ENCODE measurements at regions not wholly inside any gene's neighbourhood (a gene's known extent, or its start where the extent isn't known, plus 50 kb on each side); places are given as distances from the start of the nearest gene placed in this dataset.

DNA sequence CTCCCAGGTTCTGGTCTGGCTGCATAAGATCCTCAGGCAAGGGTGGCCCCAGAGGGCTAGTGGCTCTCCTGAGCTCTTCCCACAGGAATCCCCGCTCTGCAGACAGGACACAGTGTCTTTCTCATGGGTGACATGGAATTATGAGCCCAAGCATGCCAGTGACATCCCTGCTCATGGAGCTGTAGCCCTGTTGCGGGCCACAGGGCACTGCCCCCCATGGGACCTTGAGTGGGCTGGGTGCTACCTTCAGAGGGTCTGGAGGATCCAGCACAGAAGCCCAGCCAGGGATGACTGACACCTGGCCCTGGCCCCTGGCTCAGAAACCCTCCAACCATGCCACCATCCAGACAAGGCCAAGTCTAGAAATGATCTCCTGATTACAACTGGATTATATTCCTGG is 657.5 kb upstream of the DEFB115 start:
- H3K79me2 ChIP-seq (ENCODE audit: insufficient read depth, low read length) = no peaks in the 10 kb centered on the region
- no peaks in the 10 kb centered on the region for H3K27me3 ChIP-seq (ENCODE audit: insufficient read depth, low read length)
- H3K27ac ChIP-seq (ENCODE audit: low read depth, low read length, poor library complexity, severe bottlenecking) = no peak overlapping the region
- no peaks in the 10 kb centered on the region for H3K9me2 ChIP-seq (ENCODE audit: low read depth, low read length)
- H4K20me1 ChIP-seq (ENCODE audit: insufficient read depth, low read length) = no peaks in the 10 kb centered on the region
- H3K36me3 ChIP-seq (ENCODE audit: insufficient read depth, low read length) = no peaks in the 10 kb centered on the region
- no peak overlapping the region for H3K4me2 ChIP-seq (ENCODE audit: low read length)
- no peak overlapping the region for H2AFZ ChIP-seq (ENCODE audit: low read length)
- no peaks in the 10 kb centered on the region for H3K4me1 ChIP-seq (ENCODE audit: insufficient read depth, low read length, severe bottlenecking)
- H3K4me3 ChIP-seq (ENCODE audit: low read depth, low read length, poor library complexity, severe bottlenecking) = no peak overlapping the region
- no peaks in the 10 kb centered on the region for H3F3A ChIP-seq (ENCODE audit: insufficient read depth, low read length)
- TF ChIP-seq, protein P1, sequence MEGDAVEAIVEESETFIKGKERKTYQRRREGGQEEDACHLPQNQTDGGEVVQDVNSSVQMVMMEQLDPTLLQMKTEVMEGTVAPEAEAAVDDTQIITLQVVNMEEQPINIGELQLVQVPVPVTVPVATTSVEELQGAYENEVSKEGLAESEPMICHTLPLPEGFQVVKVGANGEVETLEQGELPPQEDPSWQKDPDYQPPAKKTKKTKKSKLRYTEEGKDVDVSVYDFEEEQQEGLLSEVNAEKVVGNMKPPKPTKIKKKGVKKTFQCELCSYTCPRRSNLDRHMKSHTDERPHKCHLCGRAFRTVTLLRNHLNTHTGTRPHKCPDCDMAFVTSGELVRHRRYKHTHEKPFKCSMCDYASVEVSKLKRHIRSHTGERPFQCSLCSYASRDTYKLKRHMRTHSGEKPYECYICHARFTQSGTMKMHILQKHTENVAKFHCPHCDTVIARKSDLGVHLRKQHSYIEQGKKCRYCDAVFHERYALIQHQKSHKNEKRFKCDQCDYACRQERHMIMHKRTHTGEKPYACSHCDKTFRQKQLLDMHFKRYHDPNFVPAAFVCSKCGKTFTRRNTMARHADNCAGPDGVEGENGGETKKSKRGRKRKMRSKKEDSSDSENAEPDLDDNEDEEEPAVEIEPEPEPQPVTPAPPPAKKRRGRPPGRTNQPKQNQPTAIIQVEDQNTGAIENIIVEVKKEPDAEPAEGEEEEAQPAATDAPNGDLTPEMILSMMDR (IDR thresholded peaks at IDR 0.05; ENCODE audit: low read length) = no peak
- no peak for TF ChIP-seq EZH2 (IDR thresholded peaks at IDR 0.05; ENCODE audit: borderline replicate concordance, low read length)
- H3K9me3 ChIP-seq (ENCODE audit: low read length) = no peaks in the 10 kb centered on the region
- H3K9ac ChIP-seq (ENCODE audit: low read length) = no peak overlapping the region

GRCh38 chr20:30601974-30602373 is 655.5 kb upstream of the DEFB115 start:
- Histone ChIP-seq H3K4me2 (ENCODE audit: low read length) (no peak overlapping the region), H3K9ac (ENCODE audit: low read length) (no peak overlapping the region), H3K4me1 (ENCODE audit: insufficient read depth, low read length, severe bottlenecking) (no peaks in the 10 kb centered on the region), H3K27me3 (ENCODE audit: insufficient read depth, low read length) (no peaks in the 10 kb centered on the region), H3K79me2 (ENCODE audit: insufficient read depth, low read length) (no peaks in the 10 kb centered on the region), H3K9me3 (ENCODE audit: low read length) (peaks cover 1% of the 10 kb centered on the region; the same call in 1 of the 2 replicates), H3F3A (ENCODE audit: insufficient read depth, low read length) (no peaks in the 10 kb centered on the region), H3K36me3 (ENCODE audit: insufficient read depth, low read length) (no peaks in the 10 kb centered on the region), H3K27ac (ENCODE audit: low read depth, low read length, poor library complexity, severe bottlenecking) (no peak overlapping the region), H2AFZ (ENCODE audit: low read length) (no peak overlapping the region), H4K20me1 (ENCODE audit: insufficient read depth, low read length) (no peaks in the 10 kb centered on the region), H3K4me3 (ENCODE audit: low read depth, low read length, poor library complexity, severe bottlenecking) (no peak overlapping the region), H3K9me2 (ENCODE audit: low read depth, low read length) (no peaks in the 10 kb centered on the region)
- TF ChIP-seq, protein P1 (IDR thresholded peaks at IDR 0.05; ENCODE audit: low read length) = no peak
- TF ChIP-seq EZH2 (IDR thresholded peaks at IDR 0.05; ENCODE audit: borderline replicate concordance, low read length) = no peak

DNA sequence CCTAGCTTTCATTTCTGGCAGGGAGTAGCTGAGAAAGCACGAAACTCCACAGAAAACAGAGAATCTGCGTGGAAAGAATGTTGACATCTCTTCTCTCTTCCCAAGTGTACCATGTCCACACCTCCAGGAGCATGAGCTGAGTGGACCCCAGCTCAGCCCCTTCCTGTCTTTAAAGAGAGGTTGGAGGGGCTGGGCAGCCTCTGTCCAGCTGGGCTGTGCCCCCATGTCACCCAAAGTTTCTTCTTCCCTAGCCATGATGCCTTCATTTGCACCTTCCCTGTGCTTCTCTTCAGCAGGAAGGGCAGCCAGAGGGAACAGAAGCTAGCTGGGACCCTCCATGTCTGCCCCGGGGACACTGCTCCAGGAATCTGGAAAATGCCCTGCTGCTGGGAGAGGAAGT is 655.0 kb upstream of the DEFB115 start:
- Histone ChIP-seq H4K20me1 (ENCODE audit: insufficient read depth, low read length) (no peaks in the 10 kb centered on the region), H3K9me3 (ENCODE audit: low read length) (peaks cover 3% of the 10 kb centered on the region; the same call in 1 of the 2 replicates), H3K4me1 (ENCODE audit: insufficient read depth, low read length, severe bottlenecking) (no peaks in the 10 kb centered on the region), H3K36me3 (ENCODE audit: insufficient read depth, low read length) (no peaks in the 10 kb centered on the region), H3K79me2 (ENCODE audit: insufficient read depth, low read length) (no peaks in the 10 kb centered on the region), H3K27ac (ENCODE audit: low read depth, low read length, poor library complexity, severe bottlenecking) (no peak overlapping the region), H3K4me3 (ENCODE audit: low read depth, low read length, poor library complexity, severe bottlenecking) (no peak overlapping the region), H3K27me3 (ENCODE audit: insufficient read depth, low read length) (no peaks in the 10 kb centered on the region), H3K9me2 (ENCODE audit: low read depth, low read length) (no peaks in the 10 kb centered on the region), H3K4me2 (ENCODE audit: low read length) (no peak overlapping the region), H2AFZ (ENCODE audit: low read length) (no peak overlapping the region), H3K9ac (ENCODE audit: low read length) (no peak overlapping the region), H3F3A (ENCODE audit: insufficient read depth, low read length) (no peaks in the 10 kb centered on the region)
- TF ChIP-seq, protein P1 (IDR thresholded peaks at IDR 0.05; ENCODE audit: low read length) = no peak
- TF ChIP-seq EZH2 (IDR thresholded peaks at IDR 0.05; ENCODE audit: borderline replicate concordance, low read length) = no peak
